ENCODE measurements at regions not wholly inside any gene's neighbourhood (a gene's known extent, or its start where the extent isn't known, plus 50 kb on each side); places are given as distances from the start of the nearest gene placed in this dataset.

- no peaks in the 10 kb centered on the region for H3K9me3 ChIP-seq (ENCODE audit: control insufficient read depth in 1 of 2, insufficient read depth in 1 of 2, low read depth in 1 of 2, low read length in 2 of 2)
- H3K4me3 ChIP-seq (replicated peaks in 1 of 2; ENCODE audit: low read depth in 1 of 2, low read length in 2 of 2): no peak overlapping the region
- no peaks in the 10 kb centered on the region for H3K36me3 ChIP-seq (ENCODE audit: control insufficient read depth in 1 of 2, insufficient read depth in 2 of 2, low read length in 2 of 2)
- no peak overlapping the region for H3K9ac ChIP-seq (ENCODE audit: low read length)
- no peaks in the 10 kb centered on the region for H3K27me3 ChIP-seq (ENCODE audit: insufficient read depth, low read length)
- no TSS peak for BruUV-seq (replicated peaks)
- H2AFZ ChIP-seq (ENCODE audit: low read depth, low read length, poor library complexity, severe bottlenecking): no peak overlapping the region
- POLR2A ChIA-PET: no interaction called here
- RAD21 ChIA-PET (ENCODE audit: low non-redundant PET in 1 of 2, low total read pairs in 2 of 2, uncharacterized antibody in 2 of 2, unreplicated experiment in 2 of 2): no interaction called here
- no peaks in the 10 kb centered on the region for H4K20me1 ChIP-seq (ENCODE audit: insufficient read depth)
- intact Hi-C loops (cut with micrococcal nuclease): no loop called here
- H3K4me2 ChIP-seq (ENCODE audit: low read length): no peak overlapping the region
- H3K27ac ChIP-seq (ENCODE audit: low read depth, low read length): no peak overlapping the region
- CTCF ChIA-PET: no interaction called here
- no peaks in the 10 kb centered on the region for H3K9me2 ChIP-seq (ENCODE audit: insufficient read depth)
- TF ChIP-seq ELF1 (IDR thresholded peaks at IDR 0.05; ENCODE audit: borderline replicate concordance, low read depth) (no peak), SIN3A (IDR thresholded peaks at IDR 0.05; ENCODE audit: low read depth) (no peak), CBX3 (IDR thresholded peaks at IDR 0.05; ENCODE audit: low read depth) (no peak), YY1 (IDR thresholded peaks at IDR 0.05; ENCODE audit: extremely low read depth, insufficient replicate concordance, low read depth, low read length) (no peak), ATF3 (IDR thresholded peaks at IDR 0.05) (no peak), JUND (IDR thresholded peaks at IDR 0.05) (no peak), FOSL1 (IDR thresholded peaks at IDR 0.05; ENCODE audit: low read depth) (no peak), POLR2AphosphoS5 (IDR thresholded peaks at IDR 0.05; ENCODE audit: low read depth, low read length) (no peak), ZFX (IDR thresholded peaks at IDR 0.05) (no peak), SRF (IDR thresholded peaks at IDR 0.05; ENCODE audit: low read depth) (no peak), CTCF (IDR thresholded peaks at IDR 0.05 in 2 of 3, conservative IDR thresholded peaks at IDR 0.05 in 1 of 3; ENCODE audit: borderline replicate concordance in 1 of 3, insufficient read depth in 1 of 3, low read depth in 2 of 3, low read length in 2 of 3) (no peak), ZNF274 (IDR thresholded peaks at IDR 0.05; ENCODE audit: low read depth, low read length) (no peak), RAD21 (IDR thresholded peaks at IDR 0.05; ENCODE audit: low read depth) (no peak), SP1 (IDR thresholded peaks at IDR 0.05; ENCODE audit: low read depth) (no peak), MAX (IDR thresholded peaks at IDR 0.05) (no peak), EZH2phosphoT487 (IDR thresholded peaks at IDR 0.05; ENCODE audit: borderline replicate concordance) (no peak)
- TF ChIP-seq, protein P1, sequence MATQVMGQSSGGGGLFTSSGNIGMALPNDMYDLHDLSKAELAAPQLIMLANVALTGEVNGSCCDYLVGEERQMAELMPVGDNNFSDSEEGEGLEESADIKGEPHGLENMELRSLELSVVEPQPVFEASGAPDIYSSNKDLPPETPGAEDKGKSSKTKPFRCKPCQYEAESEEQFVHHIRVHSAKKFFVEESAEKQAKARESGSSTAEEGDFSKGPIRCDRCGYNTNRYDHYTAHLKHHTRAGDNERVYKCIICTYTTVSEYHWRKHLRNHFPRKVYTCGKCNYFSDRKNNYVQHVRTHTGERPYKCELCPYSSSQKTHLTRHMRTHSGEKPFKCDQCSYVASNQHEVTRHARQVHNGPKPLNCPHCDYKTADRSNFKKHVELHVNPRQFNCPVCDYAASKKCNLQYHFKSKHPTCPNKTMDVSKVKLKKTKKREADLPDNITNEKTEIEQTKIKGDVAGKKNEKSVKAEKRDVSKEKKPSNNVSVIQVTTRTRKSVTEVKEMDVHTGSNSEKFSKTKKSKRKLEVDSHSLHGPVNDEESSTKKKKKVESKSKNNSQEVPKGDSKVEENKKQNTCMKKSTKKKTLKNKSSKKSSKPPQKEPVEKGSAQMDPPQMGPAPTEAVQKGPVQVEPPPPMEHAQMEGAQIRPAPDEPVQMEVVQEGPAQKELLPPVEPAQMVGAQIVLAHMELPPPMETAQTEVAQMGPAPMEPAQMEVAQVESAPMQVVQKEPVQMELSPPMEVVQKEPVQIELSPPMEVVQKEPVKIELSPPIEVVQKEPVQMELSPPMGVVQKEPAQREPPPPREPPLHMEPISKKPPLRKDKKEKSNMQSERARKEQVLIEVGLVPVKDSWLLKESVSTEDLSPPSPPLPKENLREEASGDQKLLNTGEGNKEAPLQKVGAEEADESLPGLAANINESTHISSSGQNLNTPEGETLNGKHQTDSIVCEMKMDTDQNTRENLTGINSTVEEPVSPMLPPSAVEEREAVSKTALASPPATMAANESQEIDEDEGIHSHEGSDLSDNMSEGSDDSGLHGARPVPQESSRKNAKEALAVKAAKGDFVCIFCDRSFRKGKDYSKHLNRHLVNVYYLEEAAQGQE (IDR thresholded peaks at IDR 0.05; ENCODE audit: low read depth): no peak
- DNase-seq (ENCODE audit: low read depth, low spot score) (no peak), ATAC-seq (no peak)
- no peaks in the 10 kb centered on the region for H3K4me1 ChIP-seq (ENCODE audit: control insufficient read depth in 1 of 2, insufficient read depth in 2 of 2, low read length in 2 of 2)
- H3K79me2 ChIP-seq (ENCODE audit: insufficient read depth, low read length): no peaks in the 10 kb centered on the region
These were observed 367.5 kb upstream of the MMADHC start for GRCh38 chr2:149954981-149955600.
